ENCODE measurements at regions not wholly inside any gene's neighbourhood (a gene's known extent, or its start where the extent isn't known, plus 50 kb on each side); places are given as distances from the start of the nearest gene placed in this dataset.

GRCh38 chr13:52975969-52976368 lies 52.6 kb upstream of the OLFM4 start:
- no peak for DNase-seq (ENCODE audit: low read depth)

GRCh38 chr13:52975161-52975560 lies 53.5 kb upstream of the OLFM4 start:
- DNase-seq (ENCODE audit: low read depth) = no peak

- DNase-seq (ENCODE audit: low read depth) = no peak
Measured at GRCh38 chr13:52974711-52975110, 53.9 kb upstream of the OLFM4 start.

- no peak for DNase-seq (ENCODE audit: low read depth)
Measured at GRCh38 chr13:52969373-52969772, 59.2 kb upstream of the OLFM4 start.

GRCh38 chr13:52968074-52968700 lies 60.4 kb upstream of the OLFM4 start:
- DNase-seq (ENCODE audit: low read depth) = peak; percentile 26

- no peak for DNase-seq (ENCODE audit: low read depth)
Measured at GRCh38 chr13:52961987-52962386, 66.6 kb upstream of the OLFM4 start.

GRCh38 chr13:52961256-52961910 lies 67.2 kb upstream of the OLFM4 start:
- no peak for DNase-seq (ENCODE audit: low read depth)

GRCh38 chr13:52955472-52955874 lies 73.1 kb upstream of the OLFM4 start:
- DNase-seq (ENCODE audit: low read depth) = no peak

GRCh38 chr13:52954838-52955237 lies 73.8 kb upstream of the OLFM4 start:
- DNase-seq (ENCODE audit: low read depth) = no peak

- DNase-seq (ENCODE audit: low read depth) = no peak
Measured at GRCh38 chr13:52950436-52950956, 78.1 kb upstream of the OLFM4 start.

GRCh38 chr13:52949742-52950141 lies 78.9 kb upstream of the OLFM4 start:
- no peak for DNase-seq (ENCODE audit: low read depth)

GRCh38 chr13:52949044-52949443 lies 79.6 kb upstream of the OLFM4 start:
- no peak for DNase-seq (ENCODE audit: low read depth)

- no peak for DNase-seq (ENCODE audit: low read depth)
Measured at GRCh38 chr13:52947921-52948373, 80.7 kb upstream of the OLFM4 start.

GRCh38 chr13:52945348-52945747 lies 83.3 kb upstream of the OLFM4 start:
- DNase-seq (ENCODE audit: low read depth) = no peak

- no peak for DNase-seq (ENCODE audit: low read depth)
Measured at GRCh38 chr13:52944697-52945096, 83.9 kb upstream of the OLFM4 start.

- DNase-seq (ENCODE audit: low read depth) = no peak
Measured at GRCh38 chr13:52938065-52938464, 89.6 kb upstream of the PCDH8 start.

- no peak for DNase-seq (ENCODE audit: low read depth)
Measured at GRCh38 chr13:52936806-52937205, 88.4 kb upstream of the PCDH8 start.

- no peak for DNase-seq (ENCODE audit: low read depth)
Measured at GRCh38 chr13:52934258-52934657, 85.8 kb upstream of the PCDH8 start.

- no peak for DNase-seq (ENCODE audit: low read depth)
Measured at GRCh38 chr13:52933547-52934210, 85.2 kb upstream of the PCDH8 start.

GRCh38 chr13:52933099-52933498 lies 84.7 kb upstream of the PCDH8 start:
- no peak for DNase-seq (ENCODE audit: low read depth)

GRCh38 chr13:52932649-52933048 lies 84.2 kb upstream of the PCDH8 start:
- no peak for DNase-seq (ENCODE audit: low read depth)

GRCh38 chr13:52931539-52932431 lies 83.3 kb upstream of the PCDH8 start:
- DNase-seq (ENCODE audit: low read depth) = no peak
